ENCODE measurements at regions not wholly inside any gene's neighbourhood (a gene's known extent, or its start where the extent isn't known, plus 50 kb on each side); places are given as distances from the start of the nearest gene placed in this dataset.

DNA sequence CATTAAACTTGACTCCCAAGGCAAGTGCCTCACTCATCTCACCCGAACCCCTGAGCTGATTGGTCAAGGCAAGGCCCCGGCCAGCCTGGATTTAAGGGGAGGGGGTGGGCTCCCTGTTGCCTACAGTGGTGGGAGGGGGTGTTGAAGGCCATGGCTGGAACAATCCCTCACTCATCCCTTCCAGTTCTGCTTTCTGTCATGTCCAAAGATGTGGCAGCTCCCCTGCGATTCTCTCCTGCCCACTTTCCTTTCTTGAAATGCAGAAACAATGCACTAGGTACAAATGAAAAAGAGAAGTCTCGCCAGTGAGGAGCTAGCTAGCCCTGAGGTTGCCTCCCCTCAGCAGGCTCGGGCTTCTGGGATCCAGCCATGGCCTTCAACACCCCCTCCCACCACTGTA is 240.9 kb downstream of the SYK start:
- Histone ChIP-seq H3K36me3 (ENCODE audit: control insufficient read depth in 2 of 4, insufficient read depth in 4 of 4, low read length in 3 of 4) (no peaks in the 10 kb centered on the region), H4K8ac (ENCODE audit: extremely low read depth, insufficient read depth, low read length) (no peak overlapping the region; the same call in 1 of the 2 replicates), H2AK5ac (ENCODE audit: low read depth, low read length) (no peak overlapping the region), H2BK5ac (ENCODE audit: low read depth, low read length) (no peak overlapping the region), H3K4me2 (ENCODE audit: insufficient read depth in 1 of 2, low read depth in 2 of 2, low read length in 2 of 2) (no peak overlapping the region), H3K14ac (ENCODE audit: insufficient read length) (no peak overlapping the region), H3K4ac (replicated peaks; ENCODE audit: insufficient read length, low read depth, low read length) (no peak overlapping the region), H3K4me3 (ENCODE audit: extremely low read depth in 1 of 4, insufficient read depth in 2 of 4, low read depth in 3 of 4, low read length in 4 of 4) (no peak overlapping the region), H3K27me3 (replicated peaks in 1 of 4; ENCODE audit: control insufficient read depth in 3 of 4, extremely low read depth in 1 of 4, insufficient read depth in 3 of 4, low read length in 3 of 4) (no peaks in the 10 kb centered on the region), H3K9ac (replicated peaks in 1 of 4; ENCODE audit: extremely low read depth in 1 of 4, low read depth in 3 of 4, low read length in 3 of 4) (no peak overlapping the region), H2BK120ac (replicated peaks; ENCODE audit: low read depth, low read length) (no peak overlapping the region), H3K56ac (replicated peaks; ENCODE audit: insufficient read length, low read depth, low read length) (no peak overlapping the region), H2BK20ac (ENCODE audit: low read length) (no peak overlapping the region), H2BK15ac (ENCODE audit: low read length) (no peak overlapping the region), H4K91ac (replicated peaks; ENCODE audit: insufficient read length, low read length) (no peak overlapping the region), H4K5ac (ENCODE audit: insufficient read length, low read depth, low read length) (no peak overlapping the region), H3K27ac (ENCODE audit: low read depth, low read length) (no peak overlapping the region), H4K20me1 (replicated peaks in 1 of 2; ENCODE audit: control insufficient read depth in 1 of 2, insufficient read depth in 2 of 2, low read length in 2 of 2) (peaks cover 0 to 2% of the 10 kb centered on the region in 2 experiments), H2BK12ac (ENCODE audit: low read depth, low read length) (no peak overlapping the region), H3K79me2 (ENCODE audit: control insufficient read depth in 1 of 2, insufficient read depth in 2 of 2, low read length in 2 of 2) (no peaks in the 10 kb centered on the region), H3K9me3 (ENCODE audit: insufficient read depth in 2 of 2, low read depth in 1 of 2, low read length in 1 of 2) (no peaks in the 10 kb centered on the region), H3K18ac (ENCODE audit: extremely low read depth, low read length) (no peak overlapping the region), H2AFZ (ENCODE audit: low read length) (no peak overlapping the region; the same call in 1 of the 2 replicates), H3K23ac (ENCODE audit: insufficient read length) (no peak overlapping the region), H3K4me1 (replicated peaks in 1 of 4; ENCODE audit: control insufficient read depth in 3 of 4, insufficient read depth in 4 of 4, low read length in 3 of 4) (peaks cover 0 to 3% (median 0%) of the 10 kb centered on the region in 4 experiments; a peak in 1 of 7 replicates), H3K79me1 (ENCODE audit: low read depth, low read length) (no peaks in the 10 kb centered on the region), H3K23me2 (ENCODE audit: low read depth, low read length) (no peaks in the 10 kb centered on the region; the same call in 1 of the 2 replicates)
- FAIRE-seq (no peak), DNase-seq (ENCODE audit: low read depth in 1 of 2, low spot score in 2 of 2) (no peak)
- CTCF ChIA-PET (ENCODE audit: partially characterized antibody): interaction anchor here (4.2 kb wide), 1 partner anchor 8 kb away, joined by 23 read pairs; no protein-coding TSS in a partner anchor
- WGBS, 2 experiments (ENCODE audit: extremely low coverage in 1 of 2, insufficient coverage in 1 of 2, insufficient read length in 1 of 2, insufficient replicate concordance in 2 of 2, low coverage in 1 of 2, low lambda C conversion rate in 2 of 2, missing lambda C conversion rate in 1 of 2): 95% methylated on average over 4 of the region's 5 CpGs; no CpG with 5 or more reads in 1 of the 2 experiments
- POLR2A ChIA-PET (ENCODE audit: partially characterized antibody): no interaction called here
- TF ChIP-seq HDAC2 (IDR thresholded peaks at IDR 0.05; ENCODE audit: borderline replicate concordance in 1 of 2, low read depth in 2 of 2, low read length in 2 of 2) (no peak), CHD1 (IDR thresholded peaks at IDR 0.05; ENCODE audit: low read depth, low read length) (no peak), MAFK (IDR thresholded peaks at IDR 0.05; ENCODE audit: low read depth, low read length) (no peak)
